ENCODE measurements at regions not wholly inside any gene's neighbourhood (a gene's known extent, or its start where the extent isn't known, plus 50 kb on each side); places are given as distances from the start of the nearest gene placed in this dataset.

DNA sequence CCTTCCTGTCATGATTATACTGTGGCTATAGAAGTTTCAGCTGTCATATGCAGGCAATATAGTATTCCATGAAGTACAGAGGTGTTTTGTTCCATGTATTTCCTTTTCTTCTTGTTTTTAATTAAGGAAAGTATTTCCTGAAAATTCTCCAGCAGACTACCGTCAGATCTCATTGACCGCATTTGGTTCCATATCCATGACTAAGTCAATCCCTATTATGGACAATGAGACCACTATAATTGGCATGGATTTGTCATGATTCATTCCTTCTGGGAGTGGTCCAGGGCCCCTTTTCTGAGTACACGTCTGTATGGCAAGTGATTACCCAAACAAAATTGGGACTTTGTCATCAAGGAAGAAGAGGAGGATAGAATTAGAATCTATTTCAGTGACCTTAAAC lies 283.2 kb upstream of the CLINT1 start:
- H3K27me3 ChIP-seq (ENCODE audit: insufficient read depth, poor library complexity, severe bottlenecking) = peaks cover 5% of the 10 kb centered on the region
- H3K4me3 ChIP-seq (replicated peaks; ENCODE audit: insufficient read depth, low read length) = no peak overlapping the region
- TF ChIP-seq GABPA (IDR thresholded peaks at IDR 0.05; ENCODE audit: low read depth) (no peak), POLR2AphosphoS5 (IDR thresholded peaks at IDR 0.05; ENCODE audit: low read depth) (no peak), SPI1 (IDR thresholded peaks at IDR 0.05; ENCODE audit: borderline replicate concordance, low read depth) (no peak)
- TF ChIP-seq, protein P1, sequence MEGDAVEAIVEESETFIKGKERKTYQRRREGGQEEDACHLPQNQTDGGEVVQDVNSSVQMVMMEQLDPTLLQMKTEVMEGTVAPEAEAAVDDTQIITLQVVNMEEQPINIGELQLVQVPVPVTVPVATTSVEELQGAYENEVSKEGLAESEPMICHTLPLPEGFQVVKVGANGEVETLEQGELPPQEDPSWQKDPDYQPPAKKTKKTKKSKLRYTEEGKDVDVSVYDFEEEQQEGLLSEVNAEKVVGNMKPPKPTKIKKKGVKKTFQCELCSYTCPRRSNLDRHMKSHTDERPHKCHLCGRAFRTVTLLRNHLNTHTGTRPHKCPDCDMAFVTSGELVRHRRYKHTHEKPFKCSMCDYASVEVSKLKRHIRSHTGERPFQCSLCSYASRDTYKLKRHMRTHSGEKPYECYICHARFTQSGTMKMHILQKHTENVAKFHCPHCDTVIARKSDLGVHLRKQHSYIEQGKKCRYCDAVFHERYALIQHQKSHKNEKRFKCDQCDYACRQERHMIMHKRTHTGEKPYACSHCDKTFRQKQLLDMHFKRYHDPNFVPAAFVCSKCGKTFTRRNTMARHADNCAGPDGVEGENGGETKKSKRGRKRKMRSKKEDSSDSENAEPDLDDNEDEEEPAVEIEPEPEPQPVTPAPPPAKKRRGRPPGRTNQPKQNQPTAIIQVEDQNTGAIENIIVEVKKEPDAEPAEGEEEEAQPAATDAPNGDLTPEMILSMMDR (IDR thresholded peaks at IDR 0.05; ENCODE audit: insufficient read depth, low read length) = no peak
- TF ChIP-seq, protein P2, sequence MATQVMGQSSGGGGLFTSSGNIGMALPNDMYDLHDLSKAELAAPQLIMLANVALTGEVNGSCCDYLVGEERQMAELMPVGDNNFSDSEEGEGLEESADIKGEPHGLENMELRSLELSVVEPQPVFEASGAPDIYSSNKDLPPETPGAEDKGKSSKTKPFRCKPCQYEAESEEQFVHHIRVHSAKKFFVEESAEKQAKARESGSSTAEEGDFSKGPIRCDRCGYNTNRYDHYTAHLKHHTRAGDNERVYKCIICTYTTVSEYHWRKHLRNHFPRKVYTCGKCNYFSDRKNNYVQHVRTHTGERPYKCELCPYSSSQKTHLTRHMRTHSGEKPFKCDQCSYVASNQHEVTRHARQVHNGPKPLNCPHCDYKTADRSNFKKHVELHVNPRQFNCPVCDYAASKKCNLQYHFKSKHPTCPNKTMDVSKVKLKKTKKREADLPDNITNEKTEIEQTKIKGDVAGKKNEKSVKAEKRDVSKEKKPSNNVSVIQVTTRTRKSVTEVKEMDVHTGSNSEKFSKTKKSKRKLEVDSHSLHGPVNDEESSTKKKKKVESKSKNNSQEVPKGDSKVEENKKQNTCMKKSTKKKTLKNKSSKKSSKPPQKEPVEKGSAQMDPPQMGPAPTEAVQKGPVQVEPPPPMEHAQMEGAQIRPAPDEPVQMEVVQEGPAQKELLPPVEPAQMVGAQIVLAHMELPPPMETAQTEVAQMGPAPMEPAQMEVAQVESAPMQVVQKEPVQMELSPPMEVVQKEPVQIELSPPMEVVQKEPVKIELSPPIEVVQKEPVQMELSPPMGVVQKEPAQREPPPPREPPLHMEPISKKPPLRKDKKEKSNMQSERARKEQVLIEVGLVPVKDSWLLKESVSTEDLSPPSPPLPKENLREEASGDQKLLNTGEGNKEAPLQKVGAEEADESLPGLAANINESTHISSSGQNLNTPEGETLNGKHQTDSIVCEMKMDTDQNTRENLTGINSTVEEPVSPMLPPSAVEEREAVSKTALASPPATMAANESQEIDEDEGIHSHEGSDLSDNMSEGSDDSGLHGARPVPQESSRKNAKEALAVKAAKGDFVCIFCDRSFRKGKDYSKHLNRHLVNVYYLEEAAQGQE (IDR thresholded peaks at IDR 0.05; ENCODE audit: insufficient replicate concordance, low read depth) = no peak
- no peak for DNase-seq (ENCODE audit: low read depth in 1 of 2, low spot score in 1 of 2)
- H3K27ac ChIP-seq (replicated peaks) = no peak overlapping the region

DNA sequence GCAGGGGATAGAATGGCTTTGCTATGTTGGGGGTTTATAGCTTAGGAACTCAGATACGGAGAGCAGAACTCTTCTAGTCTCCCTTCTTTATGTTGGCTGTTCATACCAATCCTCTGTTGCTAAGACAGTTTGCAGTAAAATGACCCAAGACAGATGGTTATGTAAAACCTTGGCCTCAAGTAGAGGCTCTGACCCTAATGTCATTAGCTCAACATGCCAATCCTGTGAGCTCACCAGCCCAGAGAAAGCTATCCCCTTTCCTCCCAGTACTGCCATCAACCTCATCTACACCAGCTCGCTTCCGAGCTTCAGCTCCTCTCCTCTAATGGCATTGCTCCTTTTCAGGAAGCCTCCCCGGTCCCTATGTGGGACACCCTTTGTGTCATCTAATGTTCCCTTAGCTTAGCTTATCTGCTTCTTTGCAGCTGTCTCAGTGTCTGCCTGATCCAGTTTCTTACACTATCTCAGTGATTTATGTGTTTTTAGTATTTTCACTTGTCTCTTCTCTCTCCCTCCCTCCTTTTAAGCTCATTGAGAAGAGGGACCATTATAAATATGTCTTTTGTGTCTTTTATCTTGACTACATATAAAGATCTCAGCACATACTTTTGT lies 281.3 kb upstream of the CLINT1 start:
- TF ChIP-seq, protein P1 (IDR thresholded peaks at IDR 0.05; ENCODE audit: insufficient read depth, low read length) = no peak
- TF ChIP-seq SPI1 (IDR thresholded peaks at IDR 0.05; ENCODE audit: borderline replicate concordance, low read depth) (no peak), POLR2AphosphoS5 (IDR thresholded peaks at IDR 0.05; ENCODE audit: low read depth) (no peak), GABPA (IDR thresholded peaks at IDR 0.05; ENCODE audit: low read depth) (no peak)
- TF ChIP-seq, protein P2 (IDR thresholded peaks at IDR 0.05; ENCODE audit: insufficient replicate concordance, low read depth) = no peak
- Histone ChIP-seq H3K27me3 (ENCODE audit: insufficient read depth, poor library complexity, severe bottlenecking) (peaks cover 5% of the 10 kb centered on the region), H3K27ac (replicated peaks) (no peak overlapping the region), H3K4me3 (replicated peaks; ENCODE audit: insufficient read depth, low read length) (no peak overlapping the region)
- DNase-seq (ENCODE audit: low read depth in 1 of 2, low spot score in 1 of 2) = no peak

DNA sequence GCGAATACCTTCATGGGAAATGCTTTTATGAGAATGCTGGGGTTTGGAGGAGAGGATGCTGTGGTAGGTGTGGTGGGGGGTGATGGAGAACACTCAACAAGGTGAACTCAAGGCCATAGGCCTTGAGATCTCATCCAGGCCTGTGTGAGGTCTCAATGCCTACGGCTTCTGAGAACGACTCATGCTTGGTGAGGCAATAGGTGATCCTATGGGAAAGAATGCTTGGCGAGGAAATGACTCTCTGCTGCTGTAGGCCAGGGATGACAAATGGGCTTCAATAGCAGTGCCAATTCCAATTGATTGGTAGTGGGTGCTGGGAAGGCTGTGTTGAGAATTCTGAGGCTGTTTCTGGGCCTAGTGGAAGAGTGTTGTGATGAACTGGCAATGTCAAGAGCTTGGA lies 280.2 kb upstream of the CLINT1 start:
- no peak for TF ChIP-seq SPI1 (IDR thresholded peaks at IDR 0.05; ENCODE audit: borderline replicate concordance, low read depth)
- TF ChIP-seq, protein P1 (IDR thresholded peaks at IDR 0.05; ENCODE audit: insufficient read depth, low read length) = no peak
- TF ChIP-seq GABPA (IDR thresholded peaks at IDR 0.05; ENCODE audit: low read depth) = no peak
- TF ChIP-seq POLR2AphosphoS5 (IDR thresholded peaks at IDR 0.05; ENCODE audit: low read depth) = no peak
- TF ChIP-seq, protein P2 (IDR thresholded peaks at IDR 0.05; ENCODE audit: insufficient replicate concordance, low read depth) = no peak
- Histone ChIP-seq H3K4me3 (replicated peaks; ENCODE audit: insufficient read depth, low read length) (no peak overlapping the region), H3K27ac (replicated peaks) (no peak overlapping the region), H3K27me3 (ENCODE audit: insufficient read depth, poor library complexity, severe bottlenecking) (peaks cover 5% of the 10 kb centered on the region)
- DNase-seq (ENCODE audit: low read depth in 1 of 2, low spot score in 1 of 2) = no peak

Measured in HL-60 (cell line).